GM19193 (cell line): ENCODE measurements at regions not wholly inside any gene's neighbourhood (a gene's known extent, or its start where the extent isn't known, plus 50 kb on each side); places are given as distances from the start of the nearest gene placed in this dataset.

Experiments used
- POLR2A ChIP-seq: IDR thresholded peaks from 4 replicates; pipeline ENCODE4 v1.6.1; 2011; ENCODE audit not compliant: insufficient read depth, insufficient read length; ENCODE audit errors: extremely low read depth

DNA sequence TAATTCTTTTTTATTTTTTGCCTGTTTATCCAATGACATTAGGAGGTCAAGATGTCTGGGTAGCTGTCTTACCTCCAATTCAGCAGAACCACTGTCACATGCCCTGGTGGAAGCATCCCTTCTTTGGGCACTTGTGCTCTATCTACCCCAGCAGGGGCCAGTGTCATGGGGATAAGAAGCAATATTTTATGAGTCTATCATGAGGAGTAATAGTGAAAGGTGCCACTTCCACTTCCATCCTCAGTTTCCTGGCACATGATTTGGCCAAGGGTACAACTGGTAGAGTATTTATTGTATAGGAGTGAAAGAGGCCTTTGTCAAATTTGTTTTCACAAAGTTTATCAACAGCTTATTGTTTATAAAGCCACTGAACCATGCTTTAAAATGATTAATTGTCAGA lies 112.5 kb downstream of the CCDC71L start:
- TF ChIP-seq POLR2A, result no peak

DNA sequence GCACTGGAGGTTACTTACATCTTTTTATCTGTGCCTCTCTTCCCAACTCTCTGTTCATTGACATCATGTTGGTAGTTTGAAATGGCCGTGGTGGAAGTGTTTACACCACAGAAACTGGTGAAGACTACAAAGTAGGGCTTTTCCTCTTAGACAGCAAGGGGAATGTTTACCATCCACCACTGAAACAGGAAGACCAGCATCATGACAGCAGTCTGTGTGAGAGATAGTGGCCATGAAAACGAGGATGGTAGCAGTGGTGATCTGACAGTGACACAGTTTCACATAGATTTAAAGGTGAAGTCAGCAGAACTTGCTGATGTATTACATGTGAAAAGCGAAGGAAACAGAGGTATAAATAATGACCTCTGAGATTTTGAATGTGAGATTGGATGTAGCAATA lies 115.7 kb downstream of the CCDC71L start:
- TF ChIP-seq POLR2A, result no peak

DNA sequence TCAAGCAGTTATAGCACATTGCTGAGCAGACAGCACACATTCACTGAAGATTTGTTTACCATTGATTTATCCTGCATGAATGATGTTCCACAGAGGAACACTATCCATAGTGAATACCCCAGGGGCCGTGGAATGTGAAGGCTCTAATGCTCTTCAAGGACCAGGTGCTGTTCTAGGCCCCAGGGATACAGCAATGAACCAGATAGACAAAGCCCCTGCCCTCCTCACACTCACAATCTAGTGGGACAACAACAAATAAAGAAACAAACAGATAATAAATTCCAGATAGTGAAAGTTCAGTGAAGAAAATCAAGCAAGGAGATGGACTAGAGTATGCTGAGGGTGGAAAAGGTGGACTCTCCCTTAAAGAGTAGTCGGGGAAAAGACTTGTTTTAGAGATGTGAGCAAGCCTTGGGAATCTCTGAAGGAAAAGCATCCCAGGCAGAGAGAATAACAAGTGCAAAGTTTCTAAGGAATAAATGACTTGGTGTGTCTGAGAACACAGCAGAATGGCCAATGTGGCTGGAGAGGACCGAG lies 117.7 kb downstream of the CCDC71L start:
- no peak for TF ChIP-seq POLR2A

DNA sequence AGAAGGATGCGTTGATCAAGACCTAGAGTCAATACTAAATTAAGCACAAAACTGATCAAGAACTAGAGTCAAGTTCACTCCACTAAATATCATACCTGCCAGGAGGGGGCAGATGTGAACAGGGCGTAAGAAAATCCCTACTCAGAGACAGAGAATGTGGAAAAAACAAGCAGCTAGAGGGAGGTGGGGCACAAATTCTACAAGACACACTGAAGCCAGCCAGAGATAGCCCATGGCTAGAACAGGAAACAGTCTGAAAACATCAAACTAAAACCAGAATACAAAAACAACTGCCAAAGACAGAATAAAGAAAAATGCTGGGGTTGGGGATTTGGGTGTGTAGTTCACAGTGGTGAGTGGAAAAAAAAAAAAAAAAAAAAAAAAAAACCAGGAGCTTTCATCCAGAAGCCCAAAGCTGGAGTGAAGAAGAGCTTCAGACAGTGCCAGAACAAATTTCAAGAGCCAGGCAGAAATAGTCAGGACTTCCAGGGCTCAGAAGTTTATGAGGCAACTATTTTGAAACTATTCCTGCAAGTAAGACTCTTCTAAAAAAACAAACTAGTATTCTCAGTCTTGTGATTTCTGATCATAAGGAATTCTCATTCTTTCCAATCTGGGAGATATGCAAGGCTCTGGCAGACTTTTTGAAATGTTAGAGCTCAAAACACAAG lies 118.3 kb downstream of the CCDC71L start:
- TF ChIP-seq POLR2A, result no peak

DNA sequence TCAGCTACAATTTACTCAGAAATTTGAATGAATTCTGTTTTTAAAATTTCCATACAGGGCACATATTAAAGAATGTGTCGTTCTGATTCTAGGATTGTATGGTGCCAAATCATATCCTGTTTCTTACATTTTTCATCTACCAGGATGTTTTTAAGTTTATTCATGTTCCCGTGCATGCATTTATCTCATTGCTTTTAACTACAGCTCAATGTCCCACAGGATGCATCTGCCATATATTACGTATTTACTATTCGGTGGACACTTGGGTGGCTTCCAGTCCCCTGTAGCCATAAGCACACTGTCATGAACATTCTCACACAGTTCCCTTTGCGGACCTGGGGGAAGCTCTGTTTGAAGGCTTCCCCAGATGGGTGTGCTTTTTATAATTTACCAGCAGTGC lies 122.3 kb downstream of the CCDC71L start:
- no peak for TF ChIP-seq POLR2A

DNA sequence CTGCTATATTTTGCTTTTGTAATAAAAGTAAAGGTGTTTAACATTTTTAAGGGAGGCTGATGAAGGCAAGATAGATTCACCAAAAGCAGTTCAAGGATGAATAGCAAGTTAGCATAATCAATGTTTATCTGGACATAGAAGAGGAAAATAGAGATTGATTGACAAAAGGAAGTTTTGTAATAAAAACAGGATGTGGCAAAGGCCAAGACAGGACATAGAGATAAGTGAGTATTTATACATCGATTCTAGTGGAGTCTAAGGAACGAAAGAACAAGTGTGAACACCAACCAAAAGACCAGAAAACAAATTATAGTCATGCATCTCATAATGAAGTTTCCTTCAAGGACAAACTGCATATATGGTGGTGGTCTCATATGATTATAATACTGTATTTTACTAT lies 123.8 kb downstream of the CCDC71L start:
- no peak for TF ChIP-seq POLR2A

DNA sequence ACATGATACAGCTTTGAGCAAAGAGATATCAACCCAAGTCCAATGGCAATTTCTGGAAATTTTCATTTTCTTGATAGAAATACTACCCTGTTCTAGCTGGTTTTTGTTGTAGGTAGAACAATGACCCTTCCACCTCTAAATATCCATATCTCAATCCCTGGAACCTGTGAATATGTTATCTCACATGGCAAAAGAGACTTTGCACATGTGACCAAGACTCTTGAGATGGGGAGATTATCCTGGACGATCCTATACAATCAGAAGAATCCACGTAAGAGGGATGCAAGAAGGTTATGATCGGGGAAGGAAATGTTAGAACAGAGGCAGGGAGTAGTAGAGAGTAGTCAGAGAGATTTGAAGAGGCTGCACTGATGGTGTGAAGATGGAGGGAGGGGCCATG lies 124.9 kb downstream of the CCDC71L start:
- no peak for TF ChIP-seq POLR2A

DNA sequence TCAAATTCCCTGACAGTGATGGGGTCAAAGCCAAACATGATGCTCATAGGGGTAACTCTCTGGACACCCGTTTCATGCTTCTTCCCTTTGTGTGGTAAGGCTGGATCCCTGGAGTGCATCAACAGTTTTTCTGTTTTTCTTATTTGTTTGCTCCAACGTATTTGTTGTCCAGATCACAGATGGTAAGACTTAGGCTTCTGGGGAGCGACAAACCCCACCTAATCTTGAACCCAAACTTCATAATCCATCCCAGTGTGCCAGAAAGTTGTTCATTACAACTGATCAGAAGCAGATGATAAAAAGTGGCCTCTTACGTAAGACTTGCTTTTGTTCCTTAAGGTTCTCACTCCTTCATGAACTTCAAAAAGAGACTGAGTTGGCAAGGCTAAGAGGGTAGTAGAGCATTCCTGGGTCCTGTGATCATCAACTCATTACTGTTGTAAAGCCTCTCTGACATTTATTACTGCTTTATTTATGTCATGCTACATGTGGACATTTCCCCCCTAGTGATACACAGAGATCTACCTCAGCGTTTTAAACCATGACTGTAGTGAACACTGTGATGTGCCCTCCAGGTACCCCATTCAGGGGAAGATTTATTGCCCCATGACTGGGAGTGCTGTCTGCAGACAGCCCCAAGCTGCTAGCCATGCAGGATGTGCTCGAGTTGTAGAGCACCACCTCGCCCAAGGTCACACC lies 125.6 kb downstream of the CCDC71L start:
- TF ChIP-seq POLR2A, result no peak

DNA sequence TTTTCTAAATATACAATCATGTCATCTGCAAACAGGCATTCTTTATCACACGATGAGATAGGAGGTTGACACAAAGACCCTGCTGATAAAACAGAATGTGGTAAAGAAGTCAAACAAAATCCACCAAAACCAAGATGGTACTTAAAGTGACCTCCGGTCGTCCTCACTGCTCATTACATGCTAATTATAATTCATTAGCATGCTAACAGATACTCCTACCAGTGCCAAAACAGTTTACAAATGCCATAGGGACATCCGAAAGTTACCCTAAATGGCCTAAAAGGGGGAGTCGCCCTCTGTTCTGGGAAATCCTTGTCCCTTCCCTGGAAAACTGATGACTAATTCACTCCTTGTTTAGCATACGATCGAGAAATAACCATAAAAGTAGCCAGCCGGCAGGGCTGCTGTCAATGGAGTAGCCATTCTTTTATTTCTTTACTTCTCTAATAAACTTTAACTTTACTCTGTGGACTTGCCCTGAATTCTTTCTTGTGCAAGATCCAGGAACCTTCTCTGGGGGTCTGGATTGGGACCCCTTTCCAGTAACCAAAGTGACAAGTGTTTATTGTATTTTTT lies 126.6 kb downstream of the CCDC71L start:
- TF ChIP-seq POLR2A, result no peak

DNA sequence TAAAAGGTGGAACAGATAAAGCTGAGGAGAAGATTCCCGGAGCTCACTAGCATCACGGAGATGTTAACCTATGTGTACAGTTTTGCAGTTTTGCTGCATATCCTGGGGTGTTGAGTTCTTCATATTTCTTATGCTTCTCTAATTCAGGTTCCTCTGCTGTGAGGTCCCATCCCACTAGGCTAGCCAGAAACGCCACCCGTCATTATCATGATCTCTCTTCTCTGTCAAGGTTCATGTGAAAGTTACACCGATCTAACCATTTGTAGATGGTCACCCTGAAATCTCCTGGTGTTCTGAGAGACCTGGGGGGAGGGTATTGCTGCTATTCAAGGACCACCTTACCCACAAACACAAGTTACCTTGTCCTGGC lies 136.3 kb downstream of the CCDC71L start:
- no peak for TF ChIP-seq POLR2A

DNA sequence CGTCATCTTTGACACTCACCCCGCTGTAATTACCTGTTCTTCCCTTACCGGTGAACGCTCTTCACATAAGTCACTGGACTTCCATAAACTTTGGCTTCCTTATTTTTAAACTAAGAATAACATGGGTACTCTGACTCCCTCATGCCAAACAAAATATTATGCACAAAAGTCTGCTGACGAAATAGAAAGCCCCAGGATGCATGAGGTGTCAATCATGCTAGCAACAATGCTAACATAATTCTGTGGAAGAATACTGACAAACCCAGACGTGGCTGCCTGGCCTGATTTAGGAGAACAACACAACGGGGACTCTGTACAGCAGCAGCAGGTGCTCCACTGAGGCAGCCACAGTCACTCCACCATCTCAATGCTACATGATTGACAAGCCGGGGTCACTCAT lies 137.5 kb downstream of the CCDC71L start:
- no peak for TF ChIP-seq POLR2A

DNA sequence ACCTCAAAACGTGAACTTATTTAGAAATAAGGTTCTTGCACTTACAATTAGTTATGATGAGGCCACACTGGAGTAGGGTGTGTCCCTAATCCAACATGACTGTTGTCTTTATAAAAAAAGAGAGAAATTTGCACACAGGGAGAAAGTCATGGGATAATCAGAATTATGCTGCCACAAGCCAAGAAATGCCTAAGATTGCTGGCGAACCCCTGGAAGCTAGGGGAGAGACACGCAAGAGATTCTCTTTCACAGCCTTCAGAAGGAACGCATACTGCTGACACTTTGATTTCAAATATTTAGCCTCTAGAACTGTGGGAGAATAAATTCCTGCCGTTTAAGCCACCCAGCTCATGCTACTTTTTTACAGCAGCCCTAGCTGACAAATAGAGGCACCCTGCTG lies 138.3 kb downstream of the CCDC71L start:
- TF ChIP-seq POLR2A, result no peak

DNA sequence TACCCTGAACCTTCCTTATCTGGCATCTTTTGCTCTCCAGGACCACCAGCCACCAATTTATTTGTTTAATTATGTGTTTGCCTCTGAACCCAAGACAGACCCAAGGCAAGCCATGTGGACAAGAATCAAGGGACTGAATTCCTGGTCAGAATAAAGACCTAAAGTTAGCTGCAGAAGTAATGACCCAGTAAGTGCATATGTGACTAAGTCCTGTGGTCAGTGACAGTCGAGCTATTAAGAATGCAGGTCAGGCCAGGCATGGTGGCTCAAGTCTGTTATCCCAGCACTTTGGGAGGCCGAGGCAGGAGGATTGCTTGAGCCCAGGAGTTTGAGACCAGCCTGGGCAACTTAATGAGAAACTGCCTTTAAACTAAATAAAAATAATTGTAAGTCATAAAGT lies 139.4 kb downstream of the CCDC71L start:
- TF ChIP-seq POLR2A, result no peak

DNA sequence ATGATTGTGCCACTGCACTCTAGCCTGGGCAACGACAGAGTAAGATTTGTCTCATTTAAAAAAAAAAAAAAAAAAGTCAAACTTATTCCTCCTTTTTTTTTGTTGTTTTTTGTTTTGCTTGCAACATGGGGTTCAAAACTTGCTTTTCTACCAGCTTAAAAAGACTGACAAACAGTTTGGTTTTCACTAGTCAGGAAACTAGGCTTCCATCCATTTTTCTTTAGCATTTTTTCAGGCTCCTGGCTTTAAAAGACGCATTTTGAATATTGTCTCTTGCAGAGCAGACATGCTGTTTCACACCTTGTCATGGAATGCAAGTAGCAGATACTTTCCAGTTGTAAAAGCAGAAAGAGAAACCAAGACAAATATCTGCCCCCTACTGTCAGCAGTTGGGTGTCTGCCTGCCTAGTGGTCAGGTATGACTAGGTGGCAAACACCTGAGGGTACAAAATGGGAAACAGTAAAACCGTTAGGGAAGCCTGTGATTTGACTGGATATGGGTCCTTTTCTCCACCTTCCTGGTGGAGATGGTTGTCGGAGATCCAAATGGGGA lies 139.9 kb downstream of the CCDC71L start:
- no peak for TF ChIP-seq POLR2A

DNA sequence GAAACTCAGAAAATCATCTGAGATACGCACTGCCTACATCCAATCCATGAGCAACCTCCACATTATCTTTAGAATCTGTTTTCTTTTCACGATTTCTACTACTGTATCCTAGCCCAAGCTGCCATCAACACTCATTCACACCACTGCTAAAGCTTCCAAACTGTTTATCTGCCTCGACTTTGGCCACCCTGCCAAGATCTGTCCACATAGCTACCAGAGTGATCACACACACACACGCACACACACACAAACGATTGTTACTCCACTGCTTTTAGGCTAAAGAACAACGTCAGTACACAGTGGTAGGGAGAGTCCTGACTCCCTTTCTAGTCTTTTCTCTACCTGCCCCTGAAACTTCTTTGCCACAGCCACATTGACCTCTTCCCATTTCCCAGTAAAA lies 142.0 kb downstream of the CCDC71L start:
- TF ChIP-seq POLR2A, result no peak

DNA sequence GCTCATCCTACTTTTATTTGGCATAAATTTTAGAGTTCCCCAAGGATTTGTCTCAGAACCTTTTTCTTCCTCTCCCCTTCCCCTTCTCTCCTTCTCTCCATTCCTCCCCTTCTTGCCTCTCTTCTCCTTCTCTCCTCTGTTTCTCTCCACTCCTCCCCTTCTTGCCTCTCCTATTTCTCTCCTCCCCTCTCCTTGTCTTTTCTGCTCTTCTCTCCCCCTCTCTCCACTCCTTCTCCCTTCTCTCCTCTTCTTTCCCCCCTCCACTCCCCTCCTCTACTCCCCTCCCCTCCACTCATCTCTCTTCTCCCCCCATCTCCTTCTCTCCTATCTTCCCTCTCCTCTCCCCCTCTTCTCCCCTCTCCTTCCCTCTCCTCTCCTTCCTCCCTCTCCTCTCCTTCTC lies 142.7 kb downstream of the CCDC71L start:
- TF ChIP-seq POLR2A, result no peak
